Retina (tissue), 1 donor: ENCODE measurements at regions not wholly inside any gene's neighbourhood (a gene's known extent, or its start where the extent isn't known, plus 50 kb on each side); places are given as distances from the start of the nearest gene placed in this dataset.
A peak's percentile ranks its signal among the peaks of the same experiment; 100 is the strongest.
"Not testable (repeated sequence)": the region's sequence is repeated elsewhere in the genome, so short reads cannot be mapped to it uniquely, and the experiment has no call there.

Experiments
- DNase-seq: peaks from one replicate; pipeline ENCODE4 v3.0.0-alpha.2; 2016

GRCh38 chr13:64248371-64249065, 2832.9 kb upstream of the PCDH20 start:
- DNase-seq: no peak

- no peak for DNase-seq
These were observed 2823.7 kb upstream of the PCDH20 start for GRCh38 chr13:64239372-64239771.

DNA sequence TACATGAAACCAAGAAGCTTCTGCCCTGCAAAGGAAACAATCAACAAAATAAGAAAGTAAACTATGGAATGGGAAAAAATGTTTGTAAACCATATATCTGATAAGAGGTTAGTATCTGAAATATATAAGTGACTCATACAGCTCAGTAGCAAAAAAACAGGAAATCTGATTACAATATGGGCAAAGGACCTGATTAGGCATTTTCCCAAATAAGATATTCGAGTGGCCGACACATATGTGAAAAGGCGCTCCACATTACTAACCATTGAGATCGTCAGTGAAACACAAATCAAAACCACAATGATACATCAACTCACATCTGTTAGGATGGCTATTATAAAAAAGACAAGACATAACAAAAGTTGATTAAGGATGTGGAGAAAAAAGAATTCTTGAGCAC, 2818.6 kb upstream of the PCDH20 start:
- no peak for DNase-seq

DNA sequence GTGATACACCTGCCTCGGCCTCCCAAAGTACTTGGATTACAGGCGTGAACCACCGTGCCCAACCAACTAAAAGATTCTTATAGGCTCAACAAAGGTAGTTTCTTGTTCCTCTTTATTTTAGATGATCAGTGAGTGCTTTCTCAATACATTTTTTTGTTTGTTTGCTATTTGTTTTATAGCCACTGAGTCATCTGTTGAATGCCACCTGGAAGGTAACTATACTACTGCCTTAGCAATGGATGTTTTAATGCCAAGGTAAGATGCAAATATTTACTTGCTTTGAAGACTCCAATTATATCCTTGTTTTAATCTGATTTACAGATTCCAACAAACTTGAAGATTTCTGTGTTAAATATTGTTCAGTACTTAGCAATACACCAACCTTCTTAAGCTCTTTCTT, 2807.4 kb upstream of the PCDH20 start:
- DNase-seq: no peak

- no peak for DNase-seq
These were observed 2791.0 kb upstream of the PCDH20 start for GRCh38 chr13:64206430-64207225.

GRCh38 chr13:64202517-64202916, 2786.9 kb upstream of the PCDH20 start:
- no peak for DNase-seq

DNA sequence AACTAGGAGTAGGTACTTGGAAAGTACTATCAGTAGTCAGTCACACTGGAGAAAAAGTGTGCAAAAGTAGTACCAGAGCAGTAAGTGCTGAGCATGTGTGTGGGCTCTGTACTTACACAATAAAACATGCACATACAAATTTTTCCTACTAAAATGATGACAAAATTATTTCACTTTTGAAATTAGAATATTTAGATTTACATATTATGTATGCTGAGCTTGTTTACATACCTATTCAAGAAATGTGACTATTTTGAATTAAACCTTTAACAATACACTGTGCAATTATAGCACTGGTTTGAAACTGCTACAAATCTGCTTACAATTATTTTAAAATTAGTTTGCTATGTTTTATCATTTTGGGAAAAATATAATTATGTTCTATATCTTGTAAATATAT, 2781.6 kb upstream of the PCDH20 start:
- DNase-seq: no peak

DNA sequence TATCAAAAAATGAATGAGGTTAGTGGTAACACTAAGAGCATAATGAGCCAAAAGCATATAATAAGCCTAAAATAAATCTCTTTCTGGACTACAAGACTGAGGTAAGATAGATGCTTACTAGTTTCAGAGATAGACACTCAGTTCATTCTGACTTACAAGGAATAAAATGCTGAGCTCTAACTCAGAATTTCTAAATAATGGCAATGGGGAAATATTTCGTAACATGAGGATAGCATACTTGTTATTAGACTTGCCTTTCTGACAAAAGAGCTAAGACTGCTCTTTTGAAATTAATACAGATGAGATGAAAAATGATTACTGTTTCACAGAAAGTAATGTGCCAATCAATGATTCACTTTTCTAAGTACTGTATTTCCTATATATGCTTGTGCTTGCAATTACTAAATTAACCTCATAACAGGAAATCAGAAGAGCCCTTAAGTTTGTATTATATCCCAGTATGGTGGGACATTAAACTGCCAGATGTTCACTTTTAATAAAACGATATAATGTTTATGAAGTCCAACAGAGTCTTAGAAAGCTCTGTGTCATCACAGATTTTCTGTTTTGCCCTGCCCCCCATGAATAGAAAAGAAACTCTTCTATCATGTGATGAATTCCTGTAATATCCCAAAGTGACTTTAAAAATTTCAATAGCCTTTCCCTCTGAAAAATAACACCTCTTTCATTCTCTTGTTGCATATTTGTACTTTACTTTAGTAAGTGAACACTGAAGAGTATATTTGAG, 2771.0 kb upstream of the PCDH20 start:
- no peak for DNase-seq

DNA sequence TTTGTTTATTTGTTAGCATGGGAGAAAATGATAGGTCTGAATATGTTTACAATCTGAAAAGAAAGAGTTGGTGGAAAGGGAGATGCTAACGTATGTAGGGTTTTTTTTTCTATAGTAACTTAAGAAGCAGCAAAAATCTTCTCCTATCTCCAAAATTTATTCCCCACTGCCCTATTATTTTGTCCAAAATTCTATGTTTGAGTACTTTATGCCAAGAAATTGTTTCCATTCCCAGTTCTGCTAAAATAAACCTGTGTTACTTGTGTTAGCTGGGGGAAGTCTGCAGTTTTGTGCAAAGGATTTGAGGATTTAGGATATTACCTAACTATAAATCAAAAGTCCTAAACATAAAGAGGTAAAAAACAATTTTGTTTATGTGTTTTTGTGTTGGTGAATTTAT, 2770.4 kb upstream of the PCDH20 start:
- no peak for DNase-seq

GRCh38 chr13:64180756-64181155, 2765.1 kb upstream of the PCDH20 start:
- no peak for DNase-seq

DNA sequence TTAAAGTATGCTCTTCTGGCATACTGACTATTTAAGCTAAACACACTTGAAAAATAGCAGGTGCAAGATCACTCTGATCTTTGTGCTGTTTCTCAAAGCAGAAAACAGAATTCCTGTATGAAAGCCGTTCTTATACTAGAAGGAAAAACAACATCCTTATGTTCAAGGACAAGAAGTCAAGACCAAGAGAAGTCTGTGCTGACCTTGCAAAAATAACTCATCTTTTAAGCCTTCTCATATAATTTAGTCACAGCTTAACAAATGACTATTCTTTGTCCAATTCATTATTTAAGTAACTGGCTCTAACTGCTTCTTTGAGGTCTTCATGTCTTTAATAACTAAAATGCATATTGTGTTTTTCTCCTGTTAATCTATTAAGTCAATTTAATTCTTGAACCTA, 2750.2 kb upstream of the PCDH20 start:
- DNase-seq: no peak

- no peak for DNase-seq
These were observed 2748.8 kb upstream of the PCDH20 start for GRCh38 chr13:64164435-64164834.

- DNase-seq: no peak
These were observed 2744.8 kb upstream of the PCDH20 start for GRCh38 chr13:64160479-64160878.

DNA sequence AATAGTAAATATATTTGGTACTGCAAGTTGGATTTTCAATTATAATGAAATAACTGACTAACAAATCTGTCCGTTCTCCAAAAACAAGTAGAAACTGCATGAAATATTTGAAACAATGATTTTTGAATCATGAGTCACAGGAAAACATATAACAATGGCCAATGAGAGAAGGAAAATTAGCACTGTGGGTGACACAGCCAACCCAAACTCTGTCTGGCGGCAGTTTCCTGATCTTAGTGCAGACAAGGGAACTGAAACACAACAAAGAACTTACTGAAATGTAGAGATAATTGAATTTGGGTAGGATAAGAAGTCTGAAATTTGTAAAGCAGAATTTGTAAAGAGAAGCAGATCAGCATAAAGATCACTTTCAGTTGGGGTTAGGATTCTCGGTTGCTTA, 2743.3 kb upstream of the PCDH20 start:
- no peak for DNase-seq

- DNase-seq: no peak
These were observed 2738.9 kb upstream of the PCDH20 start for GRCh38 chr13:64154514-64154913.

GRCh38 chr13:64130600-64130999, 2715.0 kb upstream of the PCDH20 start:
- peak; percentile 6 for DNase-seq

- no peak for DNase-seq
These were observed 2714.5 kb upstream of the PCDH20 start for GRCh38 chr13:64130171-64130570.

DNA sequence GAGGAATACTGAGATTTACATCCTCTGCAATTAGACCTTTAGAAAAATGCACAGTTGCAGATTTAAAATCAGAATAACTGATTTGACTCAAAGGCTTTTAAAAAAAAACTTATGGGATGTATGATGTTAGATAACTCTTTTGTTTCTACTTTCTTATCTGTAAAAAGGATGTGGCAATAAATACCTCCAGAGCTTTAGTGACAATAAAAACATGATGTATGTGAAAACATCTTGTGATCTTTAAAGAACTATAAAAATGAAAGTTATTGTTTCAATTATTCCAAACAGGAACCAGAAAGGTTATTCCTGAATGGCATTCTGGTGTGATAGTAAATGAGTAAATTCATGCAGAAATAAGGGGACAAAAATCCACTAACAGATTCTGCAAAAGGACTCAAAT, 2712.2 kb upstream of the PCDH20 start:
- no peak for DNase-seq

DNA sequence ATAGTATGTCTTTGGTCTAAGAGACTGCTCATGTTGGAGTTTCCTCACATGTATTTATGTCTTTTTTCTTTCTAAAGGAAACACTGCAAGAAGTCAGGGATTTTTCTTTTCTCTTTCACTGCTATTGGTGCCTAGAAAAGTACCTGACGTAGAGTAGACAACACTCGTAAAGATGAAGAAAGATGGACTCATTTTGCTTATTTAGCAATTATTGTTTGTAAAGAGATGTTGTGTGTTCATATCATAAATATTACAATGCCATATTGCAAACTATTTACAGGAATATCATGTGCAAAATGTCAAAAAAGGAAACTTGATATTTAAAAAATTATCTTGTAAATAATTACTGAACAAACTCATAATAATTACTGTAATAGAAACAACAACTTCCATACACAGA, 2711.5 kb upstream of the PCDH20 start:
- no peak for DNase-seq

- not testable (repeated sequence) for DNase-seq
These were observed 2705.5 kb upstream of the PCDH20 start for GRCh38 chr13:64121023-64121709.

- DNase-seq: no peak
These were observed 2684.3 kb upstream of the PCDH20 start for GRCh38 chr13:64099994-64100393.

DNA sequence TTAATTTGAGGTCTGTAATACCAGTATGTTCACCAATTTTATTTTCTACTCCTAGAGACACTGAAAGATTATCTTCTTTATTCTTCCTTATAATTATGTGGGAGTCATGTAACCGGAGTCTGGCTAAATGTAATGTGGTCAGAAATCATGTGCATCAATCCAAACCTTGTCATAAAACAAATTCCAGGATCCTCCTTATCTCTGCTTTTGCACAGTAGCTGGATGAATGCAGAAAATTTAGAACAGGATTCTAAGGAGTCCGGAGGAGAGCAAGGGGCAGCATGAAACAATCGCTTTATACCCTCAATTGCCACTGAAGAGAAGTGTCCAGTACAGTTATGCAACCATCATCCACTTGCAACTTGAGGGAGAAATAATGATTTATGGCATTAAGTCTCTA, 2674.7 kb upstream of the PCDH20 start:
- no peak for DNase-seq

- no peak for DNase-seq
These were observed 2672.8 kb upstream of the PCDH20 start for GRCh38 chr13:64088491-64088890.
